Vagina (tissue), 2 donors: ENCODE measurements at regions not wholly inside any gene's neighbourhood (a gene's known extent, or its start where the extent isn't known, plus 50 kb on each side); places are given as distances from the start of the nearest gene placed in this dataset.

Source experiments
- CTCF ChIP-seq, 3 experiments: fragments of 450-650 bp in 2 of 3; fragments of 200-600 bp in 1 of 3; sonication (generic) in 1 of 3; IDR thresholded peaks; one replicate each; pipeline ENCODE4 v1.5.1; 2017 to 2019; ENCODE audit warnings: antibody characterized with exemption in 3 of 3, mild to moderate bottlenecking in 2 of 3, moderate library complexity in 2 of 3
- POLR2A ChIP-seq, 2 donors: fragments of 450-650 bp; IDR thresholded peaks; one replicate each; pipeline ENCODE4 v1.6.1; 2017; ENCODE audit warnings: antibody characterized with exemption in 2 of 2, mild to moderate bottlenecking in 2 of 2, moderate library complexity in 2 of 2
- POLR2AphosphoS5 ChIP-seq, 2 donors: sonication (generic); formaldehyde crosslinking; IDR thresholded peaks; one replicate each; pipeline ENCODE4 v1.9.0; 2017; ENCODE audit warnings: antibody characterized with exemption in 2 of 2, mild to moderate bottlenecking in 2 of 2, low read depth in 1 of 2; ENCODE audit not compliant: insufficient read depth in 1 of 2

DNA sequence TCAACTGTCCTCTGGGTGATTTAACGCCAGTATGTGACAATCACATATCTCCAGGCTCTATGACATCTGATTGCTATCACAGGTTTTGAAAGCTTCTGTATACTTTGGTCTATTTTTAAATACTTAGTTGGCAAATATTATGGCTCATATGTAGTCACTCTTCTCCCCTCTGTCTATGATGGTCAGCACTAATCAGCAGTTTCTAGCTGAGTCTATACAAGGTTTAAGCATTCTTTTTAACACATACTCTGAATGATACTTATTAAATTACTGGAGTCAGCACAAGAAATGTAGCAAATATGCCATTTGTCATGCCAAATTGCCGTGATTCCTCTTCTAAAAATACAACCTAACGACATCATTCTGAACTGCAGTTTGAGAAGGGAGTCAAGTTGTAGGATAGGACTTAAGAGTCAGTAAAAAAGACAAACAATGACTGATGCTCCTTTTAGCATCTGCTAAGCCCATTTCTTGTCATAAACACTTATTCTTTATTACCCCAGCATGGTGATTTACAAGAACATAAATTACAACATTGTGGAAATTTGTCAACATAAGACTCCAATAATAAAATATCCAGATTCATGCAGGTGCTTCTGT lies 947.8 kb downstream of the XPNPEP1 start:
- TF ChIP-seq CTCF (IDR thresholded peaks at IDR 0.05) = no peak
- no peak for TF ChIP-seq POLR2AphosphoS5 (IDR thresholded peaks at IDR 0.05; ENCODE audit: insufficient read depth in 1 of 2, low read depth in 1 of 2)
- TF ChIP-seq POLR2A (IDR thresholded peaks at IDR 0.05) = no peak
